ENCODE measurements at regions not wholly inside any gene's neighbourhood (a gene's known extent, or its start where the extent isn't known, plus 50 kb on each side); places are given as distances from the start of the nearest gene placed in this dataset.
"Not testable (repeated sequence)": the region's sequence is repeated elsewhere in the genome, so short reads cannot be mapped to it uniquely, and the experiment has no call there.

DNA sequence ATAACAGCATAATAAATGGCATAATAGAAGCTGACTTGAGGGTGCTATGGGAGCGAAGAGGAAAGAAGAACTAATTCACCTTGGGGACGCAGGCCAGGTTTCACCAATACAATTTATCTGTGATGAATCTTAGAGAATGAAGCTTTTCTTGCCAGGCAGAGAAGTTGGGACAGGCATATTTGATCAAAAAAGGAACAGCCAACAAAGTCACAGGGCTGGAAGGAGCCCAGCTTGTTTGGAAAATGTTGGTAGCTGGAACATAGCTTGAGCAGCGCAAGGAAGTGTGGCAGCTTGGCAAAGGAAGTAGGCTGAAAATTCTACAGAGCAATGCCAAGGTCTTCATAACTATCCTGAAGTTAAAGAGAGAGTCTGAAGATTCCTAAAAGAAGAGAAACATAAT is 181.5 kb upstream of the OR13F1 start:
- Histone ChIP-seq H3K9ac (ENCODE audit: low read length) (no peak overlapping the region), H2AFZ (ENCODE audit: low read depth, low read length, severe bottlenecking) (no peak overlapping the region), H3F3A (ENCODE audit: insufficient read depth) (no peaks in the 10 kb centered on the region), H3K27me3 (ENCODE audit: low read length) (no peaks in the 10 kb centered on the region), H3K4me2 (ENCODE audit: low read depth, low read length, poor library complexity, severe bottlenecking) (no peak overlapping the region), H3K9me2 (replicated peaks; ENCODE audit: insufficient read depth, low read length) (no peaks in the 10 kb centered on the region), H4K20me1 (ENCODE audit: low read depth, low read length) (no peaks in the 10 kb centered on the region), H3K4me3 (ENCODE audit: insufficient read depth, low read length, poor library complexity, severe bottlenecking) (no peak overlapping the region), H3K27ac (ENCODE audit: low read depth, low read length) (no peak overlapping the region), H3K79me2 (ENCODE audit: insufficient read depth, low read length) (no peaks in the 10 kb centered on the region), H3K36me3 (ENCODE audit: low read length) (no peaks in the 10 kb centered on the region), H3K9me3 (ENCODE audit: insufficient read depth, low read length) (no peaks in the 10 kb centered on the region)
- TF ChIP-seq EZH2phosphoT487 (conservative IDR thresholded peaks at IDR 0.05; ENCODE audit: low read length) = no peak
- TF ChIP-seq, protein P1, sequence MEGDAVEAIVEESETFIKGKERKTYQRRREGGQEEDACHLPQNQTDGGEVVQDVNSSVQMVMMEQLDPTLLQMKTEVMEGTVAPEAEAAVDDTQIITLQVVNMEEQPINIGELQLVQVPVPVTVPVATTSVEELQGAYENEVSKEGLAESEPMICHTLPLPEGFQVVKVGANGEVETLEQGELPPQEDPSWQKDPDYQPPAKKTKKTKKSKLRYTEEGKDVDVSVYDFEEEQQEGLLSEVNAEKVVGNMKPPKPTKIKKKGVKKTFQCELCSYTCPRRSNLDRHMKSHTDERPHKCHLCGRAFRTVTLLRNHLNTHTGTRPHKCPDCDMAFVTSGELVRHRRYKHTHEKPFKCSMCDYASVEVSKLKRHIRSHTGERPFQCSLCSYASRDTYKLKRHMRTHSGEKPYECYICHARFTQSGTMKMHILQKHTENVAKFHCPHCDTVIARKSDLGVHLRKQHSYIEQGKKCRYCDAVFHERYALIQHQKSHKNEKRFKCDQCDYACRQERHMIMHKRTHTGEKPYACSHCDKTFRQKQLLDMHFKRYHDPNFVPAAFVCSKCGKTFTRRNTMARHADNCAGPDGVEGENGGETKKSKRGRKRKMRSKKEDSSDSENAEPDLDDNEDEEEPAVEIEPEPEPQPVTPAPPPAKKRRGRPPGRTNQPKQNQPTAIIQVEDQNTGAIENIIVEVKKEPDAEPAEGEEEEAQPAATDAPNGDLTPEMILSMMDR (IDR thresholded peaks at IDR 0.05; ENCODE audit: insufficient read depth, low read length, poor library complexity, severe bottlenecking) = no peak

DNA sequence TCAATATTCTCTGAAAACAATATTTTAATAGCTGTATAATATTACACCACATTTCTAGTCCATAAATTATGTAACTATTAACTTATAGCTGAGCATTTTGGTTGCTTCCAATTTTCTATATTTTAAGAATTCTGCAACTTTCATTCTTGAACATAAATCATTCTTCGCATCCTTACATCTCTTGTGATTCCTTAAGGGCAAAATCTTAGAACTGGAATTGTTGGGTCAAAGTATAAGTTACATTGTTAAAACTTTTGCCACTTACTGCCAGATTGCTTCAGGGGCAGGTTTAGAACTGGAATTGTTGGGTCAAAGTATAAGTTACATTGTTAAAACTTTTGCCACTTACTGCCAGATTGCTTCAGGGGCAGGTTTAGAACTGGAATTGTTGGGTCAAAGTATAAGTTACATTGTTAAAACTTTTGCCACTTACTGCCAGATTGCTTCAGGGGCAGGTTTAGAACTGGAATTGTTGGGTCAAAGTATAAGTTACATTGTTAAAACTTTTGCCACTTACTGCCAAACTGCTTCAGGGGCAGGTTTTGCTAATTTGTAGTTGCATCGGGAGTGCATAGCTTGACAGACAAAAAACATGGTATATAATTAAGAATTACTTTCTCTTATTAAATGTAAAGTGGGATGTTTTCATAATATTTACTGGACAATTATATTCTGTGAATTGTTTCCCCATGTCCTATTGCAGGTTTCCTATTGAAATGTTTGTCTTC is 179.9 kb upstream of the OR13F1 start:
- H3K4me2 ChIP-seq (ENCODE audit: low read depth, low read length, poor library complexity, severe bottlenecking); H3K27ac ChIP-seq (ENCODE audit: low read depth, low read length); H3K9ac ChIP-seq (ENCODE audit: low read length); H2AFZ ChIP-seq (ENCODE audit: low read depth, low read length, severe bottlenecking); H3K79me2 ChIP-seq (ENCODE audit: insufficient read depth, low read length); H3K4me3 ChIP-seq (ENCODE audit: insufficient read depth, low read length, poor library complexity, severe bottlenecking); H3K27me3 ChIP-seq (ENCODE audit: low read length); H3K9me3 ChIP-seq (ENCODE audit: insufficient read depth, low read length); H3F3A ChIP-seq (ENCODE audit: insufficient read depth); H3K36me3 ChIP-seq (ENCODE audit: low read length); H3K9me2 ChIP-seq (replicated peaks; ENCODE audit: insufficient read depth, low read length); H4K20me1 ChIP-seq (ENCODE audit: low read depth, low read length): not testable (repeated sequence)

DNA sequence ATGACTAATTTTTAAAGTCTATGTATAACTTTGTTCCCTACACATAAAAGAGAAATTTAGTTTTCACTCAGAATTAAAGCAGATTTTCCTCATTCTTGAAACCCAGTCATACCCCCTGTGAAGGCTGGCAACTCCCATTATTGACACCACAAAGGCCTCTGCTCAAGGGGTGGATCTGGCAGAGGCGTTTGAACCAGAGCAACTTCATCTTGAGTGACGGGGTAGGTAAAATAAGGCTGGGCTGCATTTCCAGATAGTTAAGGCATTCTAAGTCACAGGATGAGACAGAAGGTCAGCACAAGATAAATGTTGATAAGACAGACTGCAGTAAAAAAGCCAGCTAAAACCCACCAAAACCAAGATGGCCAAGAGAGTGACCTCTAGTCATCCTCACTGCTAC is 177.2 kb upstream of the OR13F1 start:
- H4K20me1 ChIP-seq (ENCODE audit: low read depth, low read length) = no peaks in the 10 kb centered on the region
- H3K4me3 ChIP-seq (ENCODE audit: insufficient read depth, low read length, poor library complexity, severe bottlenecking) = no peak overlapping the region
- H3K9me2 ChIP-seq (replicated peaks; ENCODE audit: insufficient read depth, low read length) = no peaks in the 10 kb centered on the region
- no peaks in the 10 kb centered on the region for H3K36me3 ChIP-seq (ENCODE audit: low read length)
- TF ChIP-seq, protein P1 (IDR thresholded peaks at IDR 0.05; ENCODE audit: insufficient read depth, low read length, poor library complexity, severe bottlenecking) = no peak
- TF ChIP-seq EZH2phosphoT487 (conservative IDR thresholded peaks at IDR 0.05; ENCODE audit: low read length) = no peak
- H3K79me2 ChIP-seq (ENCODE audit: insufficient read depth, low read length) = no peaks in the 10 kb centered on the region
- no peaks in the 10 kb centered on the region for H3K27me3 ChIP-seq (ENCODE audit: low read length)
- no peak overlapping the region for H3K27ac ChIP-seq (ENCODE audit: low read depth, low read length)
- H2AFZ ChIP-seq (ENCODE audit: low read depth, low read length, severe bottlenecking) = no peak overlapping the region
- H3K9ac ChIP-seq (ENCODE audit: low read length) = no peak overlapping the region
- no peaks in the 10 kb centered on the region for H3F3A ChIP-seq (ENCODE audit: insufficient read depth)
- H3K9me3 ChIP-seq (ENCODE audit: insufficient read depth, low read length) = no peaks in the 10 kb centered on the region
- H3K4me2 ChIP-seq (ENCODE audit: low read depth, low read length, poor library complexity, severe bottlenecking) = no peak overlapping the region

GRCh38 chr9:104329245-104329644 is 174.8 kb upstream of the OR13F1 start:
- no peaks in the 10 kb centered on the region for H3K79me2 ChIP-seq (ENCODE audit: insufficient read depth, low read length)
- no peak overlapping the region for H2AFZ ChIP-seq (ENCODE audit: low read depth, low read length, severe bottlenecking)
- no peaks in the 10 kb centered on the region for H3K36me3 ChIP-seq (ENCODE audit: low read length)
- TF ChIP-seq EZH2phosphoT487 (conservative IDR thresholded peaks at IDR 0.05; ENCODE audit: low read length) = no peak
- TF ChIP-seq, protein P1 (IDR thresholded peaks at IDR 0.05; ENCODE audit: insufficient read depth, low read length, poor library complexity, severe bottlenecking) = no peak
- H3K4me2 ChIP-seq (ENCODE audit: low read depth, low read length, poor library complexity, severe bottlenecking) = no peak overlapping the region
- no peaks in the 10 kb centered on the region for H4K20me1 ChIP-seq (ENCODE audit: low read depth, low read length)
- H3K27ac ChIP-seq (ENCODE audit: low read depth, low read length) = no peak overlapping the region
- no peaks in the 10 kb centered on the region for H3K27me3 ChIP-seq (ENCODE audit: low read length)
- H3K9me3 ChIP-seq (ENCODE audit: insufficient read depth, low read length) = no peaks in the 10 kb centered on the region
- no peaks in the 10 kb centered on the region for H3K9me2 ChIP-seq (replicated peaks; ENCODE audit: insufficient read depth, low read length)
- H3K4me3 ChIP-seq (ENCODE audit: insufficient read depth, low read length, poor library complexity, severe bottlenecking) = no peak overlapping the region
- no peaks in the 10 kb centered on the region for H3F3A ChIP-seq (ENCODE audit: insufficient read depth)
- no peak overlapping the region for H3K9ac ChIP-seq (ENCODE audit: low read length)

Measured in SU-DHL-6 (cell line).